Spleen (tissue), 11 donors: ENCODE measurements at regions not wholly inside any gene's neighbourhood (a gene's known extent, or its start where the extent isn't known, plus 50 kb on each side); places are given as distances from the start of the nearest gene placed in this dataset.

ENCODE experiments used
- DNase-seq: peaks from one replicate; pipeline ENCODE4 v3.0.0-alpha.2; 2020
- H3K27ac ChIP-seq, 8 donors: fragments of 200-600 bp; sonication (generic) in 7 of 8; 1 replicate in 4 of 8; 2 replicates in 4 of 8; pipeline versions ENCODE4 v1.5.0 to v1.8.0; 2016 to 2021; ENCODE audit warnings: inconsistent platforms in 4 of 8, mild to moderate bottlenecking in 4 of 8, moderate library complexity in 1 of 8
- H3K27me3 ChIP-seq, 7 donors: fragments of 200-600 bp; sonication (generic) in 6 of 7; replicated peaks in 1 of 7; 1 replicate in 4 of 7; 2 replicates in 3 of 7; pipeline versions ENCODE4 v1.5.0 to v1.8.0; 2016 to 2021; ENCODE audit warnings: inconsistent platforms in 3 of 7, mild to moderate bottlenecking in 1 of 7
- H3K36me3 ChIP-seq, 6 donors: fragments of 200-600 bp; sonication (generic) in 5 of 6; 1 replicate in 4 of 6; 2 replicates in 2 of 6; pipeline versions ENCODE4 v1.5.0 to v1.8.0; 2016 to 2021; ENCODE audit warnings: inconsistent platforms in 2 of 6
- H3K4me1 ChIP-seq, 6 donors: fragments of 200-600 bp; sonication (generic) in 5 of 6; 1 replicate in 3 of 6; 2 replicates in 3 of 6; pipeline versions ENCODE4 v1.5.0 to v1.8.0; 2016 to 2021; ENCODE audit warnings: inconsistent platforms in 3 of 6
- H3K4me3 ChIP-seq, 8 donors: fragments of 200-600 bp; sonication (generic) in 7 of 8; 1 replicate in 4 of 8; 2 replicates in 4 of 8; pipeline versions ENCODE4 v1.5.0 to v1.8.0; 2016 to 2021; ENCODE audit warnings: inconsistent platforms in 4 of 8, mild to moderate bottlenecking in 4 of 8, moderate library complexity in 2 of 8
- H3K9me3 ChIP-seq, 8 donors: fragments of 200-600 bp; sonication (generic) in 7 of 8; 1 replicate in 4 of 8; 2 replicates in 4 of 8; pipeline versions ENCODE4 v1.5.0 to v1.8.0; 2016 to 2021; ENCODE audit warnings: inconsistent platforms in 4 of 8
- POLR2A ChIP-seq, 3 donors: fragments of 450-650 bp; IDR thresholded peaks; one replicate each; pipeline ENCODE4 v1.5.1; 2017; ENCODE audit warnings: antibody characterized with exemption in 3 of 3, mild to moderate bottlenecking in 1 of 3
- POLR2AphosphoS5 ChIP-seq, 3 donors: sonication (generic); formaldehyde crosslinking; IDR thresholded peaks; one replicate each; pipeline ENCODE4 v1.5.1; 2017; ENCODE audit warnings: antibody characterized with exemption in 3 of 3
- WGBS, 5 donors: extraction: QIAGEN DNeasy Blood & Tissue Kit in 3 of 5; methylation state at CpG; one replicate each; pipeline versions ENCODE4 v1.1.5 to v1.1.7; 2013 to 2018; 5-methylcytosine and 5-hydroxymethylcytosine counted together
- intact Hi-C: fragments of 100-400 bp; cut with DNase I; formaldehyde crosslinking; loops from one replicate; pipeline ENCODE4 v1.15.0; 2023; ENCODE audit warnings: low total_unique reads
- TF ChIP-seq, protein P1 (sequence below), 11 experiments: fragments of 200-600 bp in 7 of 11; fragments of 450-650 bp in 4 of 11; sonication (generic) in 4 of 11; IDR thresholded peaks in 8 of 11; conservative IDR thresholded peaks in 3 of 11; 1 replicate in 7 of 11; 2 replicates in 4 of 11; pipeline versions ENCODE4 v1.4.0 to v1.8.0; 2016 to 2021; ENCODE audit warnings: antibody characterized with exemption in 11 of 11, inconsistent platforms in 4 of 11, mild to moderate bottlenecking in 1 of 11
- donor health status: healthy with polysubstance abuse.
- donor health status: DM: no; HTN: no; CAD: no; lungs with moderate emphysema.
- donor health status: DM: no; HTN: no; CAD: no.
- donor health status: Bipolar disorder and iron deficiency.
- donor health status: healthy.
- donor health status: DM: no; HTN: no; CAD: no.
- donor health status: DM: yes; HTN: yes; CAD: no.

DNA sequence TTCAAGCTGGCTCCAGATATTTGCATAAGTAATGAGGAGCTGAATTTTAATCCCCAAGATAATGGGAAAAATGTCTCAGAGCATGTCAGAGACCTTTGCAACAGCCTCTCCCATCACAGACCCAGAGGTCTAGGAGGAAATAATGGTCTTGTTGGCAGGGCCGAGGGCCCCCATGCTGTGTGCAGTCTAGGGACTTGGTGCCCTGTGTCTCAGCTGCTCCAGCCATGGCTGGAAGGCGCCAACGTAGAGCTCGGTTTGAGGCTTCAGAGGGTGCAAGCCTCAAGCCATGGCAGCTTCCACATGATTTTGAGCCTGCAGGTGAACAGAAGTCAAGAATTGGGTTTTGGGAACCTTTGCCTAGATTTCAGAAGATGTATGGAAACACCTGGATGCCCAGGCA is 134.7 kb downstream of the LYPLAL1 start:
- H3K9me3 ChIP-seq = peaks cover 0 to 28% (median 15%) of the 10 kb centered on the region in 8 donors
- H3K27me3 ChIP-seq = no peaks in the 10 kb centered on the region
- no peak for DNase-seq
- H3K4me1 ChIP-seq = no peaks in the 10 kb centered on the region
- no peak overlapping the region for H3K4me3 ChIP-seq
- TF ChIP-seq POLR2A (IDR thresholded peaks at IDR 0.05) = no peak
- TF ChIP-seq, protein P1, sequence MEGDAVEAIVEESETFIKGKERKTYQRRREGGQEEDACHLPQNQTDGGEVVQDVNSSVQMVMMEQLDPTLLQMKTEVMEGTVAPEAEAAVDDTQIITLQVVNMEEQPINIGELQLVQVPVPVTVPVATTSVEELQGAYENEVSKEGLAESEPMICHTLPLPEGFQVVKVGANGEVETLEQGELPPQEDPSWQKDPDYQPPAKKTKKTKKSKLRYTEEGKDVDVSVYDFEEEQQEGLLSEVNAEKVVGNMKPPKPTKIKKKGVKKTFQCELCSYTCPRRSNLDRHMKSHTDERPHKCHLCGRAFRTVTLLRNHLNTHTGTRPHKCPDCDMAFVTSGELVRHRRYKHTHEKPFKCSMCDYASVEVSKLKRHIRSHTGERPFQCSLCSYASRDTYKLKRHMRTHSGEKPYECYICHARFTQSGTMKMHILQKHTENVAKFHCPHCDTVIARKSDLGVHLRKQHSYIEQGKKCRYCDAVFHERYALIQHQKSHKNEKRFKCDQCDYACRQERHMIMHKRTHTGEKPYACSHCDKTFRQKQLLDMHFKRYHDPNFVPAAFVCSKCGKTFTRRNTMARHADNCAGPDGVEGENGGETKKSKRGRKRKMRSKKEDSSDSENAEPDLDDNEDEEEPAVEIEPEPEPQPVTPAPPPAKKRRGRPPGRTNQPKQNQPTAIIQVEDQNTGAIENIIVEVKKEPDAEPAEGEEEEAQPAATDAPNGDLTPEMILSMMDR (IDR thresholded peaks at IDR 0.05 in 8 of 11, conservative IDR thresholded peaks at IDR 0.05 in 3 of 11) = no peak
- TF ChIP-seq POLR2AphosphoS5 (IDR thresholded peaks at IDR 0.05) = no peak
- no peak overlapping the region for H3K27ac ChIP-seq
- WGBS, 5 donors = 84 to 98% (median 94%) methylated on average over 4 of the region's 4 CpGs
- H3K36me3 ChIP-seq = no peaks in the 10 kb centered on the region
- intact Hi-C loops = no loop called here

DNA sequence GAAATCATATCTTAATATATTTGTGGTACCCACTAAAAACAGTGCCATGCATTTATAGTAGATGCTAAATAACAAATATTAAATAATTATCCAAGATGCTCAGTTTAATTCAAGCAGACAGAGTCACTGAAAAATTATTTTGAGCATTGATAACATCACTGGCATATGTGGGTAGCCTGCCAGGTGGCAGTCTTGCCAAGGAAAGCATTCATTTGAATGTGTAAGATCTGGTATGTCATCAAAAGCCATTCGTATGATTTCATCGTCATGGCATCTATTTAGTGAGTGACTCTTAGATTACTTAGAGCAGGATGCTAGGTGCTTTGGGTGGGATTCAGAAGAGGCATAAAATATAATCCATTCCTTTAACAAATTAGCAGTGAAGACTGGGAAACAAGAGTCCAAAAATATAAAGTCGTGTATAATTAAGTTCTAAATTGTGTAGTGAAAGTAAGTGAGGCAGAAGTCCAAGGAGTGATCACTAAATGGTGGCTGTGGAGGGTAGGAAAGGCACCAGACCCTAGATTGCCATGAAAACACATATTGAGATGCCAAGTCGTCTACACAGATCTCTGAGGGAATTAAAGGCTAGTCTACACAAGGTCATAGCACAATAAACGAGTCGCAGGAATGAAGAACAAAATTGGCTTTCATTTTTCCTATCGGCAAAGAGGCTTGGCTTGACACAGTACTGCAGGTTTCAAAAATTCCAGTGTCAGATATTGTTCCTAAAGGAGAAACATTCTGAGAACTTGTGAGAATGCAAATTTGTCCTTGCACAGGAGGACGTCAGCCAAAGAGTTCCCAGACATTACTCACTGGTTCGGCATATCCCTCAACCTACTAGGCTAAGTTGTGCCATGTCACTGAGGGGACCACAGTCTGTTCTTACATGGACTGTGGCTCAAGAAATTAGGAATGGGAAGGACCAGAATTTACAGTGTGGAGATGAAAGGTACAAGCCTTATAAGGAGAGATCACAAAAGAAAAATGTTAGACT is 130.8 kb downstream of the LYPLAL1 start:
- no peaks in the 10 kb centered on the region for H3K27me3 ChIP-seq
- no peaks in the 10 kb centered on the region for H3K4me1 ChIP-seq
- WGBS, 5 donors = 74 to 82% (median 75%) methylated on average over 9 of the region's 9 CpGs
- intact Hi-C loops = no loop called here
- no peak for DNase-seq
- no peaks in the 10 kb centered on the region for H3K36me3 ChIP-seq
- H3K9me3 ChIP-seq = peaks cover 0 to 25% (median 15%) of the 10 kb centered on the region in 8 donors
- no peak overlapping the region for H3K27ac ChIP-seq
- TF ChIP-seq POLR2A (IDR thresholded peaks at IDR 0.05) (no peak), POLR2AphosphoS5 (IDR thresholded peaks at IDR 0.05) (no peak)
- TF ChIP-seq, protein P1 (IDR thresholded peaks at IDR 0.05 in 8 of 11, conservative IDR thresholded peaks at IDR 0.05 in 3 of 11) = no peak
- no peak overlapping the region for H3K4me3 ChIP-seq

DNA sequence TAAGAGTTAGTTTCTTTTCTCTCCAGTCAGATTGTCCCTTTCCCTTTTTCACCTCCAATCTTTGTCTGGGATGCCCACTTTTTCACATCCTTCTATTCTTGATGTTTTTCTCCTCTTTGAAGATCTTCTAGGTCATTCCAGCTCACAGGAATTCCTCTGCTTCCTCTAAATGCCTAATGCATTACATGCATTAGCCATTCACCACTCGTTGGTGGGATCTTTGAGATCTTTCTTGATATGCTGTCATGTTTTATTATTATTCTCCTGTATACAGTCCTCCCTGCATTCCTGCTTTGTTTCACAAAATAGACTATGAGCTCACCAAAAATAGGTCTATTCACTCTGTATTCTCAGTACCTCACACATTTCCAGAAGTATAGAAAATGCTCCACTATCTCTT is 129.0 kb downstream of the LYPLAL1 start:
- intact Hi-C loops = no loop called here
- TF ChIP-seq POLR2A (IDR thresholded peaks at IDR 0.05) = no peak
- TF ChIP-seq POLR2AphosphoS5 (IDR thresholded peaks at IDR 0.05) = no peak
- TF ChIP-seq, protein P1 (IDR thresholded peaks at IDR 0.05 in 8 of 11, conservative IDR thresholded peaks at IDR 0.05 in 3 of 11) = no peak
- H3K27me3 ChIP-seq = no peaks in the 10 kb centered on the region
- H3K9me3 ChIP-seq = peaks cover 0 to 8% (median 6%) of the 10 kb centered on the region in 8 donors
- no peaks in the 10 kb centered on the region for H3K4me1 ChIP-seq
- H3K36me3 ChIP-seq = no peaks in the 10 kb centered on the region
- 53 to 70% (median 66%) methylated on average over 1 of the region's 1 CpG for WGBS, 5 donors
- H3K4me3 ChIP-seq = no peak overlapping the region
- no peak overlapping the region for H3K27ac ChIP-seq
- DNase-seq = no peak

DNA sequence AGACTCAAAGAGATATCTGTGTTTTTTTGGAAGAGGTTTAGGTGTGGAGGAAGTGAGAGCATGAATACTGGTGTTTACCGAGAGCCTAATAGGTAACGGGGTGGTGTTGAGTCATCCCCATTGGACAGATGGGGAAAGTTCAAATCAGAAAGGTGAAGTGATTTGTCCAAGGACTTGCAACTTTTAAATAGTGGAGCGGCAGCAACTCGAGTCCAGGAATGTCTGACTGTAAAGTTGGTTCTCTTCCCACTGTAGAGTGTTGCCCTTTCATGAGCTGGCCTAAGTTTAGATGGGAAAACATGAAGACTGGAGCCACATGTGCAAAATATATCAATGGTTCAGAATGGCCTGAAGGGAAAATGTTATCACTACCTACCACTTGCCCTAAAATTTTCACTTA is 125.7 kb downstream of the LYPLAL1 start:
- no peak overlapping the region for H3K27ac ChIP-seq
- intact Hi-C loops = no loop called here

More for the DNA sequence above, 125.7 kb downstream of the LYPLAL1 start:
- H3K4me3 ChIP-seq = no peak overlapping the region
- WGBS, 5 donors = 87 to 93% (median 91%) methylated on average over 4 of the region's 4 CpGs
- no peak for TF ChIP-seq POLR2AphosphoS5 (IDR thresholded peaks at IDR 0.05)
- TF ChIP-seq, protein P1 (IDR thresholded peaks at IDR 0.05 in 8 of 11, conservative IDR thresholded peaks at IDR 0.05 in 3 of 11) = no peak
- TF ChIP-seq POLR2A (IDR thresholded peaks at IDR 0.05) = no peak
- no peaks in the 10 kb centered on the region for H3K4me1 ChIP-seq
- H3K9me3 ChIP-seq = no peaks in the 10 kb centered on the region
- H3K36me3 ChIP-seq = no peaks in the 10 kb centered on the region
- DNase-seq = no peak
- no peaks in the 10 kb centered on the region for H3K27me3 ChIP-seq
